ENCODE measurements at regions not wholly inside any gene's neighbourhood (a gene's known extent, or its start where the extent isn't known, plus 50 kb on each side); places are given as distances from the start of the nearest gene placed in this dataset.

DNA sequence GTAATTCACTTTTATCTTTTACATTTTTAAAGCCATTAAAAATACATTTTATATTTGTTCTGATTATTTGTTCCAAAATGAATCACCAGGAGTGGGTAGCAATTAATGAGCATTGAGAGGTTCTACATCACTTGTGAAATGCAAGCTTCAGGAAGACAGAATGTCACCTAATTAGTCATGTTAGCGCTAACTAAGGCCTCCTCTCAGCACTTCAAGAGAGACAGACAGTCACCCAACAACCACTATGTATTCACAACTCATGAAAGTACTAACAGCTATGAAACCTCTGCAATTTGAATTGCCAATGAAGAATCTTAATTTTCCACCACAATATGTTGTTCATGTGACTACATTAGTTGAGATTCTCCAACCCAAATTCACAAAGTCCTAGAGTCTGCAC lies 611.0 kb downstream of the KCNJ3 start:
- TF ChIP-seq, protein P1, sequence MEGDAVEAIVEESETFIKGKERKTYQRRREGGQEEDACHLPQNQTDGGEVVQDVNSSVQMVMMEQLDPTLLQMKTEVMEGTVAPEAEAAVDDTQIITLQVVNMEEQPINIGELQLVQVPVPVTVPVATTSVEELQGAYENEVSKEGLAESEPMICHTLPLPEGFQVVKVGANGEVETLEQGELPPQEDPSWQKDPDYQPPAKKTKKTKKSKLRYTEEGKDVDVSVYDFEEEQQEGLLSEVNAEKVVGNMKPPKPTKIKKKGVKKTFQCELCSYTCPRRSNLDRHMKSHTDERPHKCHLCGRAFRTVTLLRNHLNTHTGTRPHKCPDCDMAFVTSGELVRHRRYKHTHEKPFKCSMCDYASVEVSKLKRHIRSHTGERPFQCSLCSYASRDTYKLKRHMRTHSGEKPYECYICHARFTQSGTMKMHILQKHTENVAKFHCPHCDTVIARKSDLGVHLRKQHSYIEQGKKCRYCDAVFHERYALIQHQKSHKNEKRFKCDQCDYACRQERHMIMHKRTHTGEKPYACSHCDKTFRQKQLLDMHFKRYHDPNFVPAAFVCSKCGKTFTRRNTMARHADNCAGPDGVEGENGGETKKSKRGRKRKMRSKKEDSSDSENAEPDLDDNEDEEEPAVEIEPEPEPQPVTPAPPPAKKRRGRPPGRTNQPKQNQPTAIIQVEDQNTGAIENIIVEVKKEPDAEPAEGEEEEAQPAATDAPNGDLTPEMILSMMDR (IDR thresholded peaks at IDR 0.05; ENCODE audit: low read depth, low read length, poor library complexity, severe bottlenecking), result no peak
- TF ChIP-seq EZH2phosphoT487 (IDR thresholded peaks at IDR 0.05; ENCODE audit: borderline replicate concordance, low read length), result no peak

All from DOHH2 (cell line).